Smooth muscle cell of the brain vasculature (primary cell): ENCODE measurements at regions not wholly inside any gene's neighbourhood (a gene's known extent, or its start where the extent isn't known, plus 50 kb on each side); places are given as distances from the start of the nearest gene placed in this dataset.

Source experiments
- DNase-seq: peaks from one replicate; pipeline ENCODE4 v3.0.0-alpha.2; 2012; ENCODE audit warnings: low read depth, low spot score

DNA sequence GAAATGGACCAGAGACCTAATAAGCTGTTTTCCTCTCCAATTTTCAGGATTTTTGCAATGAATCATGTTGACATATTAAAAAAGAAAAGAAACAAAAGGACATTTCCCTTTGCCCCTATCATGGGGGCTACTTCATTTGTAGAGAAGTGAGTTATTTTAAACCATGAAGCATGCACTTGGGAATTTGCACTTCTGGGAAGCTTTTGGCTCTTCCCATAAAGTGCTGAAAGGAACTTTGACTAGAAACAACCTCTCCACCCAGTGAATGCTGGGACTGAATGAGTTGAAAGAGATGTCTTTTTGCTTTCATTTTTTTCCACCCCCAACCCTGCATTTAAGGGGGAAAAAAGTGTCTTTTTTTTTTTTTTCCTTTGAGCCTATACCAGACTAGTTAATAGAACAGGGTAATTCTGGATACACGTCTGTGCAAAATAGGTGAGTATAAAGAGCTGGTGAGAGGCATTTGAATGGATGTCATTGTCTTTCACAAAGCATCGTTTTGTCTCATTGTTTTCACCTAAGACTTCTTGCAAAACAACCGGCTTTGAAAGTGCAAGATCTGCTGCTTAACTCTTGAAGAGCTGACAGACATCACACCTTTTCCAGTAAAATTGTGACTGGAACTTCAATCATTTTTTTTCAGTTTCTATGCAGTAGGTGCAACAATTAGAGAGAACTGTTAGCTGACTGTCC, 138.7 kb upstream of the BACH2 start:
- DNase-seq: no peak

DNA sequence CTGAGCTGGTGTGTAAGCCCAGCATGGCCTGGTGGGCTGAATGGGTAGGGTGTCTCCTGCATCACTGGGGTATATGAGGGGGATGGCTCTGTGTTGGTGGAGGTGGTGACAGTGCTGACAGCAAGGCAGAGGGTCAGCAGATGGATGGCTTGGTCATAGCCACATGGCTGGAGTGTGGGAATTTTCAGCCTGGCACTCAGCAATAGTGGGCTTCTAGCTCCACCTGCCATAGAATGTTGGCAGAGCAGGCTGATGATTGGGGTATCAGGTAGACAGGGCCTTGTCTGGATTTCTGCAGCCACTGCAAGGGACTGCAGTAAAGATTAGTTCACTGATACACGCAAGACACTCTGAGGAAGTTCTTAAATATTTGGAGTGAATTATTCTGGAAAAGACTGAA, 137.5 kb upstream of the BACH2 start:
- no peak for DNase-seq

- DNase-seq: no peak
These were observed 136.3 kb upstream of the BACH2 start for GRCh38 chr6:90432937-90433336.

DNA sequence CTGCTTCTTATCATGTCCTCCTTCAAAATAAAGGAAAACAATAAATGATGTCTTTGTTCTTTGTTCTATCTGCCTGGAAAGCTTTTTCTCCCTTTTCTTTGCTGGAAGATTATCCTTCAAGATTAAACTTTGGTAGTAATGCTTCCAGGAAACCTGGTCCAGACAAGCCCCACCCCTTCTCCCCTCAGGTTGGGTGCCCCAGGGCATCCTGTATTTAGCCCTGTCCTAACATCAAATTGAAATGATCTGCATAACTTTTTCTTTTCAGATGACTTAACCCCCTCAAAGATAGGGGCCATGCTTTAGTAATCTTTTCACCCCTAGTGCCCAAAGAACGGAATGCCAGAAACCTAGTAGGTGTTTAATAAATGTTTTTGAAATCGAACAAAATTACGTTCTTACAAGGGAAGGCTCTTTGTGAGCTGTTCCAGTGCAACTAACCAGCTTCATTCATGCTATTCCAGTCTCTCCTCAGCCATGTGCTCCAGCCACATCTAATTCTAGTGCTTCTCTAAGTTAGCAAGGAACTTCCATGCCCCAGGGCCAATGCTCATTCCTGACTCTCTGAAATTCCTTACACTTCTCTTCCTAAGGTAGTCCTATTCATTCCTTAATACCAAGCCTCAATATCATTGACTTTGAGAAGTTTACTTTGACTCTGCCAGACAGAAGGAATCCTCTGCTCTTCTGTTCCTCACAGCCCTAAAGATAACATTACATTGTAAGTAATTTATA, 135.6 kb upstream of the BACH2 start:
- DNase-seq: no peak

GRCh38 chr6:90431576-90431975, 134.9 kb upstream of the BACH2 start:
- no peak for DNase-seq

GRCh38 chr6:90429713-90430112, 133.1 kb upstream of the BACH2 start:
- DNase-seq: no peak

GRCh38 chr6:90428514-90428913, 131.9 kb upstream of the BACH2 start:
- no peak for DNase-seq

GRCh38 chr6:90425161-90425641, 128.6 kb upstream of the BACH2 start:
- DNase-seq: no peak

DNA sequence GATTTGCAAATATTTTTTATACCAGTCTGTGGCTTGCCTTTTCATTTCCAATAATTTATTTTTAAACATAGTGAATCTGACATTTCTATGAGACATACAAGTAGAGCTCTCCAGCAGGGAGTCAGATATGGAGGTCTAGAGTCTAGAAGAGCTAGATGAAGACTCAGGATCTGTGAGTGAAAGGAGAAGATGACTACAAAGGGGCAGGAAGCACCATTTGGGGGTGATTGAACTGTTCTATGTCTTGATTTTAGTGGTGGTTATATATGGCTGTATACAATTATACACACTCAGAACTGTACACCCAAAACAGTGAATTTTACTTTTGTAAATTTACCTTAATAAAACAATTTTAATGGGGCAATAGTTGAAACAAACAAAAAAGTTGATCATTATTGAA, 127.9 kb upstream of the BACH2 start:
- no peak for DNase-seq

DNA sequence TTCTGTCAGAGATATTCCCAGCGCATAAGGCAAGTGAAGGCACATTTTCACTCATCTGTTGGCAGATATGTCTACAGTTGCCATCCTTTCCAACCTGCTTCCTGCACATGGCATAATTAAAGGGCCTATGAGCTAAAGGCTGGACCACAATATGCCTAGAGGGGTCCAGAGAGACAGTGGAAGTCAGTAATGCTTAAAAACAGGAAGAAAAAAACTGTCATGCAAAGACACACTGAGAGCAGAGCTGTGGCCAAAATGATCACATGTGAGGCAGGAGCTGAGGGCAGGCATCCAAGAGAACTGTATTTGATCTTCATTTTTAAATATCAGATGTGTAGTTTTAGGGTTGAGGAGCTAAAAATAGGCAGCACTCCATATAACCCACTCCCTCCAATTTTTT, 125.0 kb upstream of the BACH2 start:
- DNase-seq: no peak

- no peak for DNase-seq
These were observed 123.9 kb upstream of the BACH2 start for GRCh38 chr6:90420500-90420899.

GRCh38 chr6:90417385-90417784, 120.7 kb upstream of the BACH2 start:
- DNase-seq: no peak

- no peak for DNase-seq
These were observed 119.7 kb upstream of the BACH2 start for GRCh38 chr6:90416322-90416721.

- DNase-seq: no peak
These were observed 118.5 kb upstream of the BACH2 start for GRCh38 chr6:90415178-90415577.

DNA sequence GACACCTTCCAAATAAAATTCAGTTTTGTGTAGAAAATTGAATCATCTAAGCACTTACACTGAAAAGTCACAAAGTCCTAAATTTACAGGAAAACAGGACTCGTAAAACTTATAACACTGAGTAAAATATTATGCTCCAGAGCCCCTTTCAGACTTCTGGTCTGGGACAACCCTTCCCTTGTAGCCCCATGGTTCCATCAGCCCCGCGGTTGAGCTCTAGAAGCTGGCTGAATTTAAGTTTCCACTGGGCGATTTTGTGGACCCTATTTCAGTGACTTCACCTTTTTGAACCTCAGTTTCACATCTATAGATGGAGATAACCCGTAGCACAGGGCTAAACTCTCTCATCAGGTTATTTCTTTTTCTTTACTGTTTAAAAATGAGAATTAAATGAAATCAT, 117.7 kb upstream of the BACH2 start:
- no peak for DNase-seq

DNA sequence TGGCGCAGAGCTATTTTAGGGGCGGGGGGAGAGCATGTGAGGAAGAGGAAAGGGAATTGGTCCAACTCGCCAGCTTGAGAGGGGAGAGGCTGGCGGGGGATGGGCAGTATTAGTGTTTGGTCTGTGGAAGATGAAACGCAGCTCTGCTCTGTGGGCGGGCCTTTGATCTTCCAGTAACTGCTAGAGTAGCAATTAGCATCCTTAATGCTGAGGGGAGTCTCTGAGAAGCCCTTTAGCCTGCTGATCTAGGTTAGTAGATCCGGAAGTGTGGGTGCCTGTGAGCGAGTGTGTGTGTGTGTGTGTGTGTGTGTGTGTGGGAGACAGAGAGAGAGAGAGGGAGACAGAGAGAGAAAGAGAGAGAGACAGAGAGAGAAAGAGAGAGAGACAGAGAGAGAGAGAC, 117.2 kb upstream of the BACH2 start:
- no peak for DNase-seq

DNA sequence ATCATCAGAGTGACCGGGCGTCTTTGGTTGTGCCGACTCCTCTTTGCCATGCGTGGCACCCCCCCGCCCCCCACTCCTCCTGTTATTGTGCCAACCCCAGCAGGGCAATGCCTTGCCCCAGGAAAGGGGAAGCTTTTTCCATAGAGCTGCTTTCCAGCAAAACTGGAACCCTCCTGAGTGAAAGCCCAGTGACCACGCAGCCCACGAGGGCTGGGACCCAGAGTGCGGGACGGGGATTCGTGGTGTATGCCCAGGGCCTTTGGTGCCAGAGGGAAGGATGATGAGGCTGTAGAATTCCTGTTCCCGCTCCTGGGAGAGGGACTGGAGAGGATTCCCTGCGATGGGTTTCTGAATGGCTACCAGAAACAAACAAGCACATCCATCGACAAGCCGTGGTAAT, 116.8 kb upstream of the BACH2 start:
- DNase-seq: no peak

- no peak for DNase-seq
These were observed 116.1 kb upstream of the BACH2 start for GRCh38 chr6:90412538-90413369.

DNA sequence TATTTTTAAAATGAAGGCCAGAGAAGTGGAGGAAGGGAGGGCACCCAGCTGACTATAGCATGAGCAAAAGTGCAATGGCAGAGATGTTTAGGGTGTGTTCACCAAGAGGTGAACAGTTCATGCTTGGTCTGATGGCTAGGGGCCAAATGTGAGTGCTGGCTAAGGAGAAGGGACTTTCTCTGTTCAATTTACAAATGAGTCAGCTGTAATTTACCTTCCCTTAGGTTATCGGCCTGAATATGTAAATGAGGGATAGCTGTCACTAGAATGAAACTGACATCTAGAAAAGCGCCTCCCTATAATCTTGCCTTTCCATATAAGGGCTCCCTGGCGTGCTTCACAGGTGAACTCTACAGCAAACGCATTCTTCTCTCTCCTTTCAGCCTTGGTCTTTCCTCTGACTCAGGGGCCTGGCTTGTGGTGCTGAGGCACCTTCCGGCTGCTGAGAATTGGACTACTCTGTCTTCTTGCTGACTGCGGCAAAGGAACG, 114.7 kb upstream of the BACH2 start:
- DNase-seq: no peak

DNA sequence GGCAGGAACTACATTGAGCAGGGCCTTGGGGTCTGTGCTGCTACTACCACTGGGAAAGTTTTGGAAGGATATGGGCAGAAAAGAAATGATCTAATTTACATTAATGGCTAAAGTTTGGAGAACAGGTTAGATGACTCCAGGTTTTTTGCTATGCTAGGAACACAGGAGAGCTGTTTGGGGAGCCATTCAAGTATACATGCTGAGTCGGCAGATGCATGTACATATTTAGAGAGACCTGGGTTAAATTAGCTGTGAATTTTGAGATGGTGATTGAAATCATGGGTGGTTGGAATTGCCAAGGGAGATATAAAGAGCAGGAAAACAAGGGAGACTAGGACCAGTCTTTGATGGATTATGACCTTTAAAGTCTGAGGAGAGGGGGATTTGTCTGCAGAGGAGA, 113.1 kb upstream of the BACH2 start:
- no peak for DNase-seq

- DNase-seq: no peak
These were observed 110.3 kb upstream of the BACH2 start for GRCh38 chr6:90406957-90407356.

DNA sequence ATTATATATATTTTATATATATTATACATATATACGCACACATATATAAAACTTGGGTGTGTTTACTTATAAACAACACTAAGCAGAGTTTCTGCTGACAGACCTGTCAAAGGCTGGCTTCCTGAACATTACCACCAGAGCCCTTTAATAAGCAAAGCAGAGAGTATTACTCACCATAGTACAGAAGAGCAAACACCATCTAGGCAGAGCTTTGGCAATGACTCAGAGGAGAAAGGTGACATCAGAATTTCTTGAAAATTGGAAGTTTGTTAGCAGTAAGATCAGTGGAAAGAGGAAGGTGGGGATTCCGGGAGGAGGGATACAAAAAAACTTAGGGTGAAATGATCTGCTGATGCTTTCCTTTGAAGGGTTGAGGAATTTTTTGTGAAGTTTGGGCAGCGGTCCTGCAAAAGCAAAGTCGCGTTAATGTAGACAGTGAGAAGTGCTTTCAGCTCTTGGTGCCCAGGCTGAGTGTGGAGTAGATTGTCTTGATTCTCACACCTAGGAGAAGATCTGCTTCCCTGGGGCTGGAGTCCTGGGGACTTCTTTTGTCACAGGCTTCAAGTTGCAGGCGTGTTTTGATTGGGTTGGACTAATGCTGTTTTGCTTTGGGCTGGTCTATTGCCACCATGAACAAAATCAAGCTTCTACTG, 109.6 kb upstream of the BACH2 start:
- DNase-seq: no peak
